ENCODE measurements at regions not wholly inside any gene's neighbourhood (a gene's known extent, or its start where the extent isn't known, plus 50 kb on each side); places are given as distances from the start of the nearest gene placed in this dataset.
"Not testable (repeated sequence)": the region's sequence is repeated elsewhere in the genome, so short reads cannot be mapped to it uniquely, and the experiment has no call there.

DNA sequence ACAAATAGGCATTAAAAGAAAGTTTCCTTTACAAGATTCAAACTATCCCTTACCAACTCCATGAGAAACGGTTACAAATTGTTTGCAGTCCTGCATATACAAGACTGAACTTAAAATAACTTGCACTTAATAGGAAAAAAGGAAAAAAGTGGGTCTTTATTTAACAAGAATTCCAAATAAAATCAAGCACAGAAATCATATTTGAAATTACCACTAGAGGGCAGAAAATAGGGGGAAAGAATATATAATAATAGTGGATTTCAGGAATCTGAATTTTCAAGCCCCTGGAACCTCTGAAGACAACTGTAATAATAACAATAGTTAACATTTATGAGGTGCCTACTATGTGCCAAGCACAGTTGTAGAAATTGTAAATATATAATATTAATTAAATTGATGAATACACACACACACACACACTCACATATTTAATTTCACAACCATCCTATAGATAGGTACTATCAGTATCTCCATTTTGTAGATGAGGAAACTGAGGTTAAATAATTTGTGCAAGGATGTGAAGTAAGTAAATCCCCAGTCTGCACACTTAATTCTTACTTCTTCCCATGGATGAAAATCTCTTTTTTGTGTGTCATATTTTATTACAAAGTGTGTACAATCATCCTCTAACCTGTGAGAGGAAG lies 262.6 kb downstream of the SRGAP2C start:
- TF ChIP-seq, protein P1, sequence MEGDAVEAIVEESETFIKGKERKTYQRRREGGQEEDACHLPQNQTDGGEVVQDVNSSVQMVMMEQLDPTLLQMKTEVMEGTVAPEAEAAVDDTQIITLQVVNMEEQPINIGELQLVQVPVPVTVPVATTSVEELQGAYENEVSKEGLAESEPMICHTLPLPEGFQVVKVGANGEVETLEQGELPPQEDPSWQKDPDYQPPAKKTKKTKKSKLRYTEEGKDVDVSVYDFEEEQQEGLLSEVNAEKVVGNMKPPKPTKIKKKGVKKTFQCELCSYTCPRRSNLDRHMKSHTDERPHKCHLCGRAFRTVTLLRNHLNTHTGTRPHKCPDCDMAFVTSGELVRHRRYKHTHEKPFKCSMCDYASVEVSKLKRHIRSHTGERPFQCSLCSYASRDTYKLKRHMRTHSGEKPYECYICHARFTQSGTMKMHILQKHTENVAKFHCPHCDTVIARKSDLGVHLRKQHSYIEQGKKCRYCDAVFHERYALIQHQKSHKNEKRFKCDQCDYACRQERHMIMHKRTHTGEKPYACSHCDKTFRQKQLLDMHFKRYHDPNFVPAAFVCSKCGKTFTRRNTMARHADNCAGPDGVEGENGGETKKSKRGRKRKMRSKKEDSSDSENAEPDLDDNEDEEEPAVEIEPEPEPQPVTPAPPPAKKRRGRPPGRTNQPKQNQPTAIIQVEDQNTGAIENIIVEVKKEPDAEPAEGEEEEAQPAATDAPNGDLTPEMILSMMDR (IDR thresholded peaks at IDR 0.05), result peak in 2 of 3 experiments; percentile 2 to 58
- TF ChIP-seq POLR2A (IDR thresholded peaks at IDR 0.05), result not testable (repeated sequence)

Data from testis (tissue), 2 donors.